ENCODE measurements at regions not wholly inside any gene's neighbourhood (a gene's known extent, or its start where the extent isn't known, plus 50 kb on each side); places are given as distances from the start of the nearest gene placed in this dataset.

DNA sequence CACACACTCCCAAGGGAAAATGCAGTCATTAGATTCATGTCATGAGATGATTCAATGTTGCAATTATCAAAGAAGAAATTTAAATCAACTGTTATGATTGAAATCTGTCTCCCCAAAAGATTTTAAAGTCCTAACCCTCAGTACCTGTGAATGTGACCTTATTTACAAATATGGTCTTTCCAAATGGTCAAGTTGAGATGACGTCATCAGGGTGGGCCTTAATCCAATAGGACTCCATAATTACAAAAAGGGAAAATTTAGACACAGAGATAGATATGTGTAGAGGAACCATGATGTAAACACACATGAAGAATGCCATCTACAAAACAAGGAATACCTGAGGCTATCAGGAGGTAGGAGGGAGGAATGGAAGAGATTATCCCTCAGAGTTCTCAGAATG lies 221.1 kb downstream of the ISL1 start:
- Histone ChIP-seq H3K4me1 (ENCODE audit: low read length) (no peaks in the 10 kb centered on the region), H3K27ac (ENCODE audit: low read length) (no peak overlapping the region), H3K9ac (ENCODE audit: low read length) (no peak overlapping the region), H3K79me2 (ENCODE audit: low read length) (no peaks in the 10 kb centered on the region), H3F3A (ENCODE audit: insufficient read depth, low read length) (no peaks in the 10 kb centered on the region), H3K4me2 (ENCODE audit: low read depth, low read length) (no peak overlapping the region), H3K9me3 (replicated peaks; ENCODE audit: insufficient read depth, low read length) (no peaks in the 10 kb centered on the region), H3K36me3 (replicated peaks; ENCODE audit: insufficient read depth, low read length) (no peaks in the 10 kb centered on the region), H3K27me3 (replicated peaks; ENCODE audit: insufficient read depth, low read length) (no peaks in the 10 kb centered on the region), H3K9me2 (replicated peaks; ENCODE audit: insufficient read depth, low read length) (no peaks in the 10 kb centered on the region), H2AFZ (ENCODE audit: low read length) (no peak overlapping the region), H4K20me1 (ENCODE audit: insufficient read depth, low read length) (no peaks in the 10 kb centered on the region), H3K4me3 (ENCODE audit: low read length) (no peak overlapping the region)
- TF ChIP-seq, protein P1, sequence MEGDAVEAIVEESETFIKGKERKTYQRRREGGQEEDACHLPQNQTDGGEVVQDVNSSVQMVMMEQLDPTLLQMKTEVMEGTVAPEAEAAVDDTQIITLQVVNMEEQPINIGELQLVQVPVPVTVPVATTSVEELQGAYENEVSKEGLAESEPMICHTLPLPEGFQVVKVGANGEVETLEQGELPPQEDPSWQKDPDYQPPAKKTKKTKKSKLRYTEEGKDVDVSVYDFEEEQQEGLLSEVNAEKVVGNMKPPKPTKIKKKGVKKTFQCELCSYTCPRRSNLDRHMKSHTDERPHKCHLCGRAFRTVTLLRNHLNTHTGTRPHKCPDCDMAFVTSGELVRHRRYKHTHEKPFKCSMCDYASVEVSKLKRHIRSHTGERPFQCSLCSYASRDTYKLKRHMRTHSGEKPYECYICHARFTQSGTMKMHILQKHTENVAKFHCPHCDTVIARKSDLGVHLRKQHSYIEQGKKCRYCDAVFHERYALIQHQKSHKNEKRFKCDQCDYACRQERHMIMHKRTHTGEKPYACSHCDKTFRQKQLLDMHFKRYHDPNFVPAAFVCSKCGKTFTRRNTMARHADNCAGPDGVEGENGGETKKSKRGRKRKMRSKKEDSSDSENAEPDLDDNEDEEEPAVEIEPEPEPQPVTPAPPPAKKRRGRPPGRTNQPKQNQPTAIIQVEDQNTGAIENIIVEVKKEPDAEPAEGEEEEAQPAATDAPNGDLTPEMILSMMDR (IDR thresholded peaks at IDR 0.05; ENCODE audit: low read length) = no peak
- TF ChIP-seq EZH2 (optimal IDR thresholded peaks at IDR 0.05; ENCODE audit: low read depth, low read length) = no peak
- TF ChIP-seq EZH2phosphoT487 (IDR thresholded peaks at IDR 0.05; ENCODE audit: low read length) = no peak
- no peak for DNase-seq

DNA sequence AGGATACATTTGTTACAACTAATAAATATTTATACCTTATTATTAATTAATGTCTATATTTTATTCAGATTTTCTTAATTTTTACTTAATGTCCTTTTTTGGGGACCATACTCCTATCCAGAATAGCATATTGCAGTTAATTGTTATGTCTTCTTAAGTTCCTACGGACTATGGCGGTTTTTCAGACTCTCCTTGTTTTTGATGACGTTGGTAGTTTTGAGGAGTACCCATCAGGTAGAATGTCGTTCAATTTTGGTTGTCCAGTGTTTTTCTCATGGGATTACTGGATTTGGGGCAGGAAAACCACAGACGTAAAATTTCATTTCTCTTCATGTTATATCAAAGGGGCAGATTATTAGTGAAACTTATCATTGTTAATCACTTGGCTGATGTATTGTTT lies 223.7 kb downstream of the ISL1 start:
- no peak overlapping the region for H3K27ac ChIP-seq (ENCODE audit: low read length)
- no peak overlapping the region for H3K4me2 ChIP-seq (ENCODE audit: low read depth, low read length)
- H3K9me3 ChIP-seq (replicated peaks; ENCODE audit: insufficient read depth, low read length) = no peaks in the 10 kb centered on the region
- no peak overlapping the region for H3K9ac ChIP-seq (ENCODE audit: low read length)
- H4K20me1 ChIP-seq (ENCODE audit: insufficient read depth, low read length) = no peaks in the 10 kb centered on the region
- H3K36me3 ChIP-seq (replicated peaks; ENCODE audit: insufficient read depth, low read length) = no peaks in the 10 kb centered on the region
- no peak overlapping the region for H3K4me3 ChIP-seq (ENCODE audit: low read length)
- H3K79me2 ChIP-seq (ENCODE audit: low read length) = no peaks in the 10 kb centered on the region
- H3K9me2 ChIP-seq (replicated peaks; ENCODE audit: insufficient read depth, low read length) = no peaks in the 10 kb centered on the region
- no peaks in the 10 kb centered on the region for H3K4me1 ChIP-seq (ENCODE audit: low read length)
- no peak for DNase-seq
- no peak overlapping the region for H2AFZ ChIP-seq (ENCODE audit: low read length)
- H3K27me3 ChIP-seq (replicated peaks; ENCODE audit: insufficient read depth, low read length) = no peaks in the 10 kb centered on the region
- H3F3A ChIP-seq (ENCODE audit: insufficient read depth, low read length) = no peaks in the 10 kb centered on the region
- no peak for TF ChIP-seq EZH2 (optimal IDR thresholded peaks at IDR 0.05; ENCODE audit: low read depth, low read length)

DNA sequence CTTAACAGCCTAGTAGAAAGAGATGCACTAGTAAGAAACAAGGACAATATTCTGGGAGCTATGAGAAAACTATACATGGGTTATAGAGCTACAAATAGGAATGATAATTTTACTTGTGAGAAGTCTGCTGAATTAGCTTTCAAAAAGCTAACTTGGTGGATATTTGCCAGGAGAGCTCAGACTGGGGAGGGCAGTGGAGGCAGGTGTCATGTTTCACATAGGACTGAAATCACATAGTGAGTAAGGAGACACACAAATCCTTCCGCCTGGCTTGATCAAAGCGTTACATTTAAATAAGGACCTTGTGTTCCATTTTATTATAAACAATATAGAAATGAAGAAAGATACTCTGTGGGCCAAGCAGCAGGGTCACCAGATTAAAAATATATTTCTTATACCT lies 235.0 kb downstream of the ISL1 start:
- Histone ChIP-seq H3K4me1 (ENCODE audit: low read length) (no peaks in the 10 kb centered on the region), H2AFZ (ENCODE audit: low read length) (no peak overlapping the region), H3K79me2 (ENCODE audit: low read length) (no peaks in the 10 kb centered on the region), H3F3A (ENCODE audit: insufficient read depth, low read length) (no peaks in the 10 kb centered on the region), H3K9me3 (replicated peaks; ENCODE audit: insufficient read depth, low read length) (no peaks in the 10 kb centered on the region), H3K27me3 (replicated peaks; ENCODE audit: insufficient read depth, low read length) (no peaks in the 10 kb centered on the region), H3K36me3 (replicated peaks; ENCODE audit: insufficient read depth, low read length) (no peaks in the 10 kb centered on the region), H3K4me3 (ENCODE audit: low read length) (no peak overlapping the region), H3K9ac (ENCODE audit: low read length) (no peak overlapping the region), H3K4me2 (ENCODE audit: low read depth, low read length) (no peak overlapping the region), H4K20me1 (ENCODE audit: insufficient read depth, low read length) (no peaks in the 10 kb centered on the region), H3K27ac (ENCODE audit: low read length) (no peak overlapping the region), H3K9me2 (replicated peaks; ENCODE audit: insufficient read depth, low read length) (no peaks in the 10 kb centered on the region)
- DNase-seq = no peak
- no peak for TF ChIP-seq EZH2 (optimal IDR thresholded peaks at IDR 0.05; ENCODE audit: low read depth, low read length)
- TF ChIP-seq, protein P1 (IDR thresholded peaks at IDR 0.05; ENCODE audit: low read length) = no peak

DNA sequence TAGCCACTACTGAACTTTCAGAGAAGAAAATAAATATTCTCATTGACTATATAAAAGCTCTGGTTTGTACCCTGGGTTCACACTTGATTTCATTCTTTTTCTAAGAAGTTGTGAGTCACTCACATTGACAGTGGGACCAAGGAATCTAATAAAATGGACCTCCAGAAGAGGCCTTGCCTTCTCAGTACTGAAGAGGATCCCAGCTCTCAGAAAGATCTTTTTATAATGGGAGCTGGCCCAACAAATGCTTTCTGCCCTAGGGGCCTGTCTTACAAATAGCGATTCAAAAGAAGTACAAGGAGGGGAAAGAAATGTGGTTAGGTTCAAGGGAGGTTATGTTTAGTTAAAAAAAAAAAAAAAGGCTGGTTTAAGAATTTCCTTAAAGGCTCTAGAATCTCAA lies 237.9 kb downstream of the ISL1 start:
- no peaks in the 10 kb centered on the region for H3K27me3 ChIP-seq (replicated peaks; ENCODE audit: insufficient read depth, low read length)
- no peaks in the 10 kb centered on the region for H3K79me2 ChIP-seq (ENCODE audit: low read length)
- H3K4me1 ChIP-seq (ENCODE audit: low read length) = no peaks in the 10 kb centered on the region
- H2AFZ ChIP-seq (ENCODE audit: low read length) = no peak overlapping the region
- no peaks in the 10 kb centered on the region for H4K20me1 ChIP-seq (ENCODE audit: insufficient read depth, low read length)
- H3K4me2 ChIP-seq (ENCODE audit: low read depth, low read length) = no peak overlapping the region
- TF ChIP-seq EZH2 (optimal IDR thresholded peaks at IDR 0.05; ENCODE audit: low read depth, low read length) (no peak), EZH2phosphoT487 (IDR thresholded peaks at IDR 0.05; ENCODE audit: low read length) (no peak)
- TF ChIP-seq, protein P1 (IDR thresholded peaks at IDR 0.05; ENCODE audit: low read length) = no peak
- no peaks in the 10 kb centered on the region for H3K9me3 ChIP-seq (replicated peaks; ENCODE audit: insufficient read depth, low read length)
- H3K27ac ChIP-seq (ENCODE audit: low read length) = no peak overlapping the region
- H3K9ac ChIP-seq (ENCODE audit: low read length) = no peak overlapping the region
- no peaks in the 10 kb centered on the region for H3K36me3 ChIP-seq (replicated peaks; ENCODE audit: insufficient read depth, low read length)
- H3K4me3 ChIP-seq (ENCODE audit: low read length) = no peak overlapping the region
- H3F3A ChIP-seq (ENCODE audit: insufficient read depth, low read length) = no peaks in the 10 kb centered on the region
- no peak for DNase-seq
- no peaks in the 10 kb centered on the region for H3K9me2 ChIP-seq (replicated peaks; ENCODE audit: insufficient read depth, low read length)
